HEK293 (cell line): ENCODE measurements at regions not wholly inside any gene's neighbourhood (a gene's known extent, or its start where the extent isn't known, plus 50 kb on each side); places are given as distances from the start of the nearest gene placed in this dataset.

Experiments used
- CTCF ChIA-PET: fragments of 350-600 bp; formaldehyde crosslinking; extraction: SDS; loops from one replicate; lab custom pipeline; 2021; ENCODE audit warnings: antibody characterized with exemption; lab: Yijun Ruan, JAX
- POLR2A ChIA-PET: fragments of 300-600 bp; formaldehyde crosslinking; extraction: SDS; loops from one replicate; lab custom pipeline; 2020; ENCODE audit warnings: antibody characterized with exemption, inconsistent platforms; lab: Yijun Ruan, JAX
- H3K27ac ChIP-seq: fragments of 200-500 bp; sonication (Bioruptor generic); 2 replicates; pipeline ENCODE4 v1.5.1; 2014; ENCODE audit warnings: low read depth, low read length, control low read depth, inconsistent platforms; ENCODE audit errors: extremely low read depth
- H3K36me3 ChIP-seq, 2 experiments: fragments of 200-500 bp in 1 of 2; sonication (Bioruptor generic) in 1 of 2; 1 replicate in 1 of 2; 2 replicates in 1 of 2; pipeline ENCODE4 v1.5.1; 2014 to 2017; ENCODE audit warnings: inconsistent platforms in 2 of 2, low read length in 2 of 2; ENCODE audit not compliant: control insufficient read depth in 2 of 2, insufficient read depth in 1 of 2
- H3K4me1 ChIP-seq: fragments of 200-500 bp; sonication (Bioruptor generic); 2 replicates; pipeline ENCODE4 v1.5.1; 2014; ENCODE audit warnings: mild to moderate bottlenecking, low read length, inconsistent platforms; ENCODE audit not compliant: control insufficient read depth, insufficient read depth
- H3K4me3 ChIP-seq: 2 replicates; pipeline ENCODE4 v1.5.1; 2011; ENCODE audit warnings: low read depth, mild to moderate bottlenecking, control low read depth, low read length, moderate library complexity
- H3K9me3 ChIP-seq: fragments of 200-500 bp; sonication (Bioruptor generic); 2 replicates; pipeline ENCODE4 v1.5.1; 2014; ENCODE audit warnings: low read depth, low read length, inconsistent platforms; ENCODE audit not compliant: control insufficient read depth, insufficient read depth
- BCL11A ChIP-seq: fragments of 450-650 bp; formaldehyde crosslinking; IDR thresholded peaks from 2 replicates; pipeline ENCODE4 v1.5.1; 2016; ENCODE audit warnings: low read depth, missing biosample characterization, missing genetic modification characterization
- BCL6B ChIP-seq: fragments of 450-650 bp; formaldehyde crosslinking; IDR thresholded peaks from 2 replicates; pipeline ENCODE4 v1.5.1; 2017; ENCODE audit warnings: missing biosample characterization, missing genetic modification characterization
- EGR2 ChIP-seq: fragments of 450-650 bp; formaldehyde crosslinking; IDR thresholded peaks from 2 replicates; pipeline ENCODE4 v1.5.1; 2016; ENCODE audit warnings: low read depth, missing biosample characterization, missing genetic modification characterization
- FEZF1 ChIP-seq: fragments of 450-650 bp; formaldehyde crosslinking; IDR thresholded peaks from 2 replicates; pipeline ENCODE4 v1.5.1; 2016; ENCODE audit warnings: missing biosample characterization, missing genetic modification characterization
- HOXA7 ChIP-seq: sonication (generic); formaldehyde crosslinking; IDR thresholded peaks from 2 replicates; pipeline ENCODE4 v1.8.1; 2022; ENCODE audit warnings: missing genetic modification reagents, borderline replicate concordance
- PRDM4 ChIP-seq: fragments of 450-650 bp; formaldehyde crosslinking; IDR thresholded peaks from 2 replicates; pipeline ENCODE4 v1.5.1; 2017; ENCODE audit warnings: missing biosample characterization, missing genetic modification characterization
- REPIN1 ChIP-seq: fragments of 450-650 bp; formaldehyde crosslinking; IDR thresholded peaks from 2 replicates; pipeline ENCODE4 v1.5.1; 2017; ENCODE audit warnings: missing biosample characterization, missing genetic modification characterization, low read depth
- SETDB1 ChIP-seq: IDR thresholded peaks from one replicate; pipeline ENCODE4 v1.6.1; 2017; ENCODE audit warnings: mild to moderate bottlenecking, low read length, moderate library complexity, mixed read lengths; ENCODE audit not compliant: insufficient read length
- TRIM28 ChIP-seq: IDR thresholded peaks from 2 replicates; pipeline ENCODE4 v1.6.1; 2011; ENCODE audit warnings: low read length, control low read depth, borderline replicate concordance
- ZBTB10 ChIP-seq: fragments of 450-650 bp; formaldehyde crosslinking; IDR thresholded peaks from 2 replicates; pipeline ENCODE4 v1.5.1; 2016; ENCODE audit warnings: missing biosample characterization, missing genetic modification characterization
- ZIC2 ChIP-seq: fragments of 450-650 bp; formaldehyde crosslinking; IDR thresholded peaks from 2 replicates; pipeline ENCODE4 v1.5.1; 2016; ENCODE audit warnings: missing biosample characterization, missing genetic modification characterization
- ZNF146 ChIP-seq: fragments of 450-650 bp; formaldehyde crosslinking; IDR thresholded peaks from 2 replicates; pipeline ENCODE4 v1.5.1; 2016; ENCODE audit warnings: missing biosample characterization, missing genetic modification characterization
- ZNF350 ChIP-seq: fragments of 450-650 bp; formaldehyde crosslinking; IDR thresholded peaks from 2 replicates; pipeline ENCODE4 v1.5.0; 2017; ENCODE audit warnings: missing biosample characterization, mild to moderate bottlenecking, missing genetic modification characterization
- ZNF416 ChIP-seq: fragments of 450-650 bp; formaldehyde crosslinking; IDR thresholded peaks from 2 replicates; pipeline ENCODE4 v1.5.1; 2016; ENCODE audit warnings: missing biosample characterization, missing genetic modification characterization
- ZNF449 ChIP-seq: fragments of 450-650 bp; formaldehyde crosslinking; IDR thresholded peaks from 2 replicates; pipeline ENCODE4 v1.5.1; 2017; ENCODE audit warnings: missing biosample characterization, mild to moderate bottlenecking, missing genetic modification characterization, moderate library complexity
- ZNF571 ChIP-seq: fragments of 450-650 bp; formaldehyde crosslinking; IDR thresholded peaks from 2 replicates; pipeline ENCODE4 v1.5.0; 2017; ENCODE audit warnings: missing biosample characterization, missing genetic modification characterization
- ZNF658 ChIP-seq: fragments of 450-650 bp; formaldehyde crosslinking; IDR thresholded peaks from 2 replicates; pipeline ENCODE4; 2016; ENCODE audit warnings: missing biosample characterization, missing genetic modification characterization
- ZNF692 ChIP-seq: fragments of 450-650 bp; formaldehyde crosslinking; IDR thresholded peaks from 2 replicates; pipeline ENCODE4 v1.5.1; 2016; ENCODE audit warnings: missing biosample characterization, missing genetic modification characterization
- ZSCAN18 ChIP-seq: fragments of 450-650 bp; formaldehyde crosslinking; IDR thresholded peaks from 2 replicates; pipeline ENCODE4 v1.5.1; 2016; ENCODE audit warnings: missing biosample characterization, missing genetic modification characterization
- ZSCAN30 ChIP-seq: fragments of 450-650 bp; IDR thresholded peaks from 2 replicates; pipeline ENCODE4 v1.5.1; 2018; ENCODE audit warnings: missing biosample characterization, mild to moderate bottlenecking, missing genetic modification characterization, moderate library complexity

- H3K4me1 ChIP-seq: no peaks in the 10 kb centered on the region
- CTCF ChIA-PET: interaction anchor here (0.6 to 0.7 kb wide), 2 partner anchors 19 to 96 kb away, joined by 3 read pairs; no protein-coding TSS in a partner anchor
- no peaks in the 10 kb centered on the region for H3K36me3 ChIP-seq
- POLR2A ChIA-PET: no interaction called here
- no peaks in the 10 kb centered on the region for H3K9me3 ChIP-seq
- H3K4me3 ChIP-seq: no peak overlapping the region
- H3K27ac ChIP-seq: no peak overlapping the region
- TF ChIP-seq ZNF350 (tag by site-specific recombination): no peak
Measured at GRCh38 chr5:114204923-114205322, 156.9 kb upstream of the KCNN2 start.

GRCh38 chr5:114206640-114207039, 155.2 kb upstream of the KCNN2 start:
- H3K36me3 ChIP-seq: no peaks in the 10 kb centered on the region
- no peaks in the 10 kb centered on the region for H3K9me3 ChIP-seq
- no peaks in the 10 kb centered on the region for H3K4me1 ChIP-seq
- no peak for TF ChIP-seq ZNF146 (tag by site-specific recombination)
- no peak for TF ChIP-seq ZNF571 (tag by site-specific recombination)
- TF ChIP-seq ZNF416: no peak
- TF ChIP-seq ZSCAN30 (tag by site-specific recombination): no peak
- no peak for TF ChIP-seq EGR2
- TF ChIP-seq REPIN1 (tag by site-specific recombination): no peak
- no peak for TF ChIP-seq ZNF692
- no peak for TF ChIP-seq ZBTB10 (tag by site-specific recombination)
- no peak for TF ChIP-seq ZNF658 (tag by site-specific recombination)
- no peak for TF ChIP-seq SETDB1
- no peak for TF ChIP-seq BCL6B (tag by site-specific recombination)
- TF ChIP-seq HOXA7: no peak
- TF ChIP-seq TRIM28: no peak
- TF ChIP-seq PRDM4 (tag by site-specific recombination): no peak
- TF ChIP-seq ZIC2 (tag by site-specific recombination): no peak
- no peak for TF ChIP-seq ZNF449 (tag by site-specific recombination)
- TF ChIP-seq BCL11A (tag by site-specific recombination): no peak
- no peak for TF ChIP-seq FEZF1 (tag by site-specific recombination)
- TF ChIP-seq ZSCAN18 (tag by site-specific recombination): no peak
- ChIA-PET CTCF (interaction anchor here (0.6 to 0.8 kb wide), 3 partner anchors 78 to 243 kb away, joined by 3 read pairs; no protein-coding TSS in a partner anchor), POLR2A (no interaction called here)
- no peak overlapping the region for H3K27ac ChIP-seq
- no peak overlapping the region for H3K4me3 ChIP-seq
